ENCODE measurements at regions not wholly inside any gene's neighbourhood (a gene's known extent, or its start where the extent isn't known, plus 50 kb on each side); places are given as distances from the start of the nearest gene placed in this dataset.

DNA sequence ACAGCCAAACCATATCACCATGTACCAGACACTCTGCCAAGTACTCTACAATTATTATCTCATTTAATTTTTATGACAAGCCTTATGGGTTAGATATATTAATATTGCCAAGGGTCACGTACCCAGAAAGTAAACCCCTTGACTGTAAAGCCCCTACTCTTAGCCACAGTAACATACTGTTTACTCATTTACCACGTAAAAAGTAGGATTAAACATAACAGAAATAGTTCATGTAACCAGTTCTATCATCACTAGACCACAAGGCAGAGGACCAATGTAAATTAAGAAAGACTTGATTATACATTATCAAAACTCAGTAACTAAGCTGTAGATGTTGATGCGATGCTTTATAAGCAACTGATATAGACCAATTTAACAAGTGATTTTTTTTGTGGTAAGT, 101.5 kb upstream of the CNTNAP4 start:
- H3K4me3 ChIP-seq (replicated peaks in 1 of 2; ENCODE audit: low read depth in 2 of 2, low read length in 2 of 2): no peak overlapping the region
- no peak for DNase-seq (ENCODE audit: low read depth in 2 of 2)
- TF ChIP-seq, protein P1, sequence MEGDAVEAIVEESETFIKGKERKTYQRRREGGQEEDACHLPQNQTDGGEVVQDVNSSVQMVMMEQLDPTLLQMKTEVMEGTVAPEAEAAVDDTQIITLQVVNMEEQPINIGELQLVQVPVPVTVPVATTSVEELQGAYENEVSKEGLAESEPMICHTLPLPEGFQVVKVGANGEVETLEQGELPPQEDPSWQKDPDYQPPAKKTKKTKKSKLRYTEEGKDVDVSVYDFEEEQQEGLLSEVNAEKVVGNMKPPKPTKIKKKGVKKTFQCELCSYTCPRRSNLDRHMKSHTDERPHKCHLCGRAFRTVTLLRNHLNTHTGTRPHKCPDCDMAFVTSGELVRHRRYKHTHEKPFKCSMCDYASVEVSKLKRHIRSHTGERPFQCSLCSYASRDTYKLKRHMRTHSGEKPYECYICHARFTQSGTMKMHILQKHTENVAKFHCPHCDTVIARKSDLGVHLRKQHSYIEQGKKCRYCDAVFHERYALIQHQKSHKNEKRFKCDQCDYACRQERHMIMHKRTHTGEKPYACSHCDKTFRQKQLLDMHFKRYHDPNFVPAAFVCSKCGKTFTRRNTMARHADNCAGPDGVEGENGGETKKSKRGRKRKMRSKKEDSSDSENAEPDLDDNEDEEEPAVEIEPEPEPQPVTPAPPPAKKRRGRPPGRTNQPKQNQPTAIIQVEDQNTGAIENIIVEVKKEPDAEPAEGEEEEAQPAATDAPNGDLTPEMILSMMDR (IDR thresholded peaks at IDR 0.05; ENCODE audit: low read depth, low read length): no peak

DNA sequence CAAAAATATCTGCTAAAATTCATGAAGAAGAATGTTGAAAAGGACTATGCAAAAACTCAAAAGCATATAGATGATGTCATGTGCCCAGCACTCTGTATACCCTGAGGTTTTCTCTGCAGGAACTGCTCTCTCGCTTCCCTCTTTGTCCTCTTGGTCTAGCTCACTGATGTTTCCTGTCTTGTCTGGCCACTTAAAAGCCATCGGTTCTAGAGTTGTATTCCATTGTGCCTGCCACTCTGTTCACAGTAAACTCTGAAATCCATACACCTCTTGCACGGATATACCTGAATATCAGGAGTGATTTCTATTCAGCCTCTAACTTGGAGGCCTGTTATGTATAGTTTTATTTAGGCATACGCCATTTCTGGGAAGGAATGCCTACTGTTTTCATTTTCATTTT, 101.0 kb upstream of the CNTNAP4 start:
- no peak for DNase-seq (ENCODE audit: low read depth in 2 of 2)

DNA sequence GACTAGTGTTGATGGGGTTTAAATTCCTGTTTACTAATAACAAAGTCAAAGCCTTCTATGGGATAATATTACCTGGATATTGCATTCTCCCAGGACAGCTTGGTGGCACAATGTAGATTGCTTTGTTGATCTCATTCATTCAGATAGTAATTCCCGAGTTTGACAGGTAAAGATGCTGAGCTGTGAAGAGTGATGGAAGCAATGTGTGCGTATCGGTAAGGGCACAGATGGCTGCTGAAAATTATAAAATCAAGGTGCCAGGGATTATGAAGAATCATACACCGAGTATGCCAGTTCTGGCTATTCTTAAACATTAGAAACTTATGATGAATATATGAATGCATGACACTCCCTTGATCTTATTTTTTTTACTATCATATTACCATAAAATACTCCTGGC, 100.6 kb upstream of the CNTNAP4 start:
- DNase-seq (ENCODE audit: low read depth in 2 of 2): no peak
- TF ChIP-seq, protein P1 (IDR thresholded peaks at IDR 0.05; ENCODE audit: low read depth, low read length): no peak
- no peak overlapping the region for H3K4me3 ChIP-seq (replicated peaks in 1 of 2; ENCODE audit: low read depth in 2 of 2, low read length in 2 of 2)

More for the DNA sequence above, 101.0 kb upstream of the CNTNAP4 start:
- H3K4me3 ChIP-seq (replicated peaks in 1 of 2; ENCODE audit: low read depth in 2 of 2, low read length in 2 of 2): no peak overlapping the region
- TF ChIP-seq, protein P1 (IDR thresholded peaks at IDR 0.05; ENCODE audit: low read depth, low read length): no peak

DNA sequence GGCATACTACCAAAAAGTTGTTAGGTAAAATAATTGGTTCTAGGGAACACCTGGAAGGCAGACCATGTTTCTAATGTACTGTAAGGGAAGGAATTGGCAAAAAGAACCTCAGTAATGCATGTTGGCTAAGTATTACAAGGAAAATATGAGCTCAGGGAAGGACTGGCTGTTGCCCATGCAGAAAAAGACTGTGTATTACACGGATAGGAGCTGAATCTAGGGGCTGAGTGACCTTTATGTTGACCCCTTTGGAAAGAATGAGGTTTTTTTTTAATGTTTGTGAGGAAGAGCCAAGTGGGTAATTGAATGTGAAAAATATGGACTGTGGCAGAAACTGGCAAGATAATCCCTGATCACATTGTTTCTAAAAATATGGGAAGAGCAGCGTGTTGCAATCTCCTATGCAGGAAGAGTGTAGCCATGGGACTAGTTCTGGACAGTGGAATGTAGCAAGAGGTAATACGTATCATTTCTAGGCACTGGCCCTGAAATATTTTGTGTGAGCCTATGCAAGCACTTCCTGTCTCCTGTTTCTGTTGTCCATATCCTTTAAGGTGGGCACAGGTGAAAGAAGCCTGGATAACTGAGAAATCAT, 95.1 kb upstream of the CNTNAP4 start:
- DNase-seq (ENCODE audit: low read depth in 2 of 2): no peak
- TF ChIP-seq, protein P1 (IDR thresholded peaks at IDR 0.05; ENCODE audit: low read depth, low read length): no peak
- H3K4me3 ChIP-seq (replicated peaks in 1 of 2; ENCODE audit: low read depth in 2 of 2, low read length in 2 of 2): no peak overlapping the region

DNA sequence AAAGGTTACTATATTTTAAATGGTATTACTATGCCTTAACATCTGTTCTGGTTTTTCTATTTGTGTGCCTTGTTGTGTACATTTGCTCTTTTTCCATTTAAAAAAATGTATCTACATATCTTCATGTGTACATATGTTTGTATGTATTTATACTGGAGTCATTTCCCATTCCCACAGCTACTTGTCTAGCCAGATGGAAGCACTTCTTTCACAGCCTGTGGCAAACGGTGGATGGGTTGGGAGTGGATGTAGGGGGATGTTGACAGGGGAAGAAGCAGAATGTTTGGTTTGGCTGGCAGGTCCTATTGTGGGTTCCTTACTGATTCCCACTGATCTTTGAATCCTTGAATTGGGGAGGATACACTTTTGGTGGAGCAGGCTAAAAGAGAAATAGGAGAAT, 93.6 kb upstream of the CNTNAP4 start:
- no peak for DNase-seq (ENCODE audit: low read depth in 2 of 2)
- no peak overlapping the region for H3K4me3 ChIP-seq (replicated peaks in 1 of 2; ENCODE audit: low read depth in 2 of 2, low read length in 2 of 2)
- TF ChIP-seq, protein P1 (IDR thresholded peaks at IDR 0.05; ENCODE audit: low read depth, low read length): no peak

DNA sequence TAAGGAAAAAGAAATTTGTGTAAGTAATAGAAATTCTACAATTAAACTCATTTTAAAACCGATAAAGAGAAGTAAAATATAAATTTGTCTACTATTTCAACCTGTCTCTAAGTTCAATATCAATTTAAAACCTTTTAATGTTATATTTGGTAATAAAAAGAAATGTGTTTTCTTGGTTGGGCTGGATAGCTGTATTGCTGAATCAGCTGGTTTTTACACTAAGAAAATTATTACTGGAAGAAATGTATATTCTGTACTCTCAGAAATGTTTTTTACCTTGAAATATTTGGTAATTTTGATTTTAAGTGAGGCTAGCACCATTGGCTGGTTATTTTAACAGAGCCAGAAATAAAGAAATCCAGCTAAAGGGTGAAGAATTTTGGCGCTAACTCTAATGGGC, 87.1 kb upstream of the CNTNAP4 start:
- DNase-seq (ENCODE audit: low read depth in 2 of 2): no peak
- TF ChIP-seq, protein P1 (IDR thresholded peaks at IDR 0.05; ENCODE audit: low read depth, low read length): no peak
- H3K4me3 ChIP-seq (replicated peaks in 1 of 2; ENCODE audit: low read depth in 2 of 2, low read length in 2 of 2): no peak overlapping the region

DNA sequence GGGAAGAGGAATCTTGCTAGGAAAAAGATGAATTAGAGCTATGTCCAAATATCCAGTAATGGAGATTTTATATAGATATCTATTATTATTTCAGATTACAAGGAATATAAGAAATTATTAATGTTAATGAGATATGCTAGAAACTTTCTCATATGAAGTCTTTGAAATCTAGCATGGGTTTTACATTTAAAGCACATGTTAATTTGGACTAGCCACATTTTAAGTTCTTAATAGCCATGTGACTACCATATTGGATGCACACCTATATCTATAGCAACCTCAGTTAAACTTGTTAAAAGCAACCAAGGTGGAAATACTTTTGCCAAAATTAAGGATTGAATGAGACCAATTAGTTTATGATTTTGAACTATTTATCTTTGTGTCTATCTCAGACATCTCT, 86.7 kb upstream of the CNTNAP4 start:
- H3K4me3 ChIP-seq (replicated peaks in 1 of 2; ENCODE audit: low read depth in 2 of 2, low read length in 2 of 2): no peak overlapping the region
- DNase-seq (ENCODE audit: low read depth in 2 of 2): no peak
- TF ChIP-seq, protein P1 (IDR thresholded peaks at IDR 0.05; ENCODE audit: low read depth, low read length): no peak
